DOHH2 (cell line): ENCODE measurements at regions not wholly inside any gene's neighbourhood (a gene's known extent, or its start where the extent isn't known, plus 50 kb on each side); places are given as distances from the start of the nearest gene placed in this dataset.

Experiments
- H3F3A ChIP-seq: fragments of 200-600 bp; sonication (generic), shearing (Covaris generic); 2 replicates; pipeline ENCODE4 v1.6.0; 2016; ENCODE audit warnings: antibody characterized with exemption, mild to moderate bottlenecking; ENCODE audit not compliant: control insufficient read depth, insufficient read depth
- H3K27ac ChIP-seq: fragments of 200-600 bp; sonication (generic); 2 replicates; pipeline ENCODE4 v1.5.1; 2014; ENCODE audit warnings: low read depth, mild to moderate bottlenecking, low read length, moderate library complexity
- H3K27me3 ChIP-seq: fragments of 200-600 bp; sonication (generic); 2 replicates; pipeline ENCODE4 v1.6.1; 2014; ENCODE audit warnings: mild to moderate bottlenecking, low read length, mixed read lengths; ENCODE audit not compliant: control insufficient read depth
- H3K36me3 ChIP-seq: fragments of 200-600 bp; sonication (generic); 2 replicates; pipeline ENCODE4 v1.6.1; 2014; ENCODE audit warnings: mild to moderate bottlenecking, low read length, moderate library complexity, mixed read lengths; ENCODE audit not compliant: control insufficient read depth
- H3K4me1 ChIP-seq: fragments of 200-600 bp; sonication (generic); 2 replicates; pipeline ENCODE4 v1.6.1; 2014; ENCODE audit warnings: mild to moderate bottlenecking, low read length, mixed read lengths; ENCODE audit not compliant: control insufficient read depth
- H3K4me2 ChIP-seq: fragments of 200-600 bp; sonication (generic); 2 replicates; pipeline ENCODE4 v1.6.0; 2014; ENCODE audit warnings: mild to moderate bottlenecking, low read length, moderate library complexity
- H3K4me3 ChIP-seq: fragments of 200-600 bp; sonication (generic); 2 replicates; pipeline ENCODE4 v1.5.1; 2014; ENCODE audit warnings: mild to moderate bottlenecking, low read length, mixed read lengths
- H3K79me2 ChIP-seq: fragments of 200-600 bp; sonication (generic); 2 replicates; pipeline ENCODE4 v1.6.1; 2014; ENCODE audit warnings: mild to moderate bottlenecking, low read length, mixed read lengths; ENCODE audit not compliant: control insufficient read depth
- H3K9me2 ChIP-seq: fragments of 200-600 bp; sonication (generic); replicated peaks from 2 replicates; pipeline ENCODE4 v1.6.1; 2014; ENCODE audit warnings: mild to moderate bottlenecking, low read length, mixed read lengths; ENCODE audit not compliant: control insufficient read depth
- H3K9me3 ChIP-seq: fragments of 200-600 bp; sonication (generic); 2 replicates; pipeline ENCODE4 v1.6.1; 2014; ENCODE audit warnings: antibody characterized with exemption, low read length, mixed read lengths; ENCODE audit not compliant: control insufficient read depth, insufficient read depth
- H4K20me1 ChIP-seq: fragments of 200-600 bp; sonication (generic); 2 replicates; pipeline ENCODE4 v1.6.0; 2014; ENCODE audit warnings: low read depth, mild to moderate bottlenecking, antibody characterized with exemption, low read length, moderate library complexity; ENCODE audit not compliant: control insufficient read depth, insufficient read depth
- EZH2phosphoT487 ChIP-seq: fragments of 200-600 bp; sonication (generic); IDR thresholded peaks from 2 replicates; pipeline ENCODE4 v1.6.1; 2017; ENCODE audit warnings: borderline replicate concordance, mild to moderate bottlenecking, antibody characterized with exemption, low read length, moderate library complexity, mixed read lengths
- TF ChIP-seq, protein P1 (sequence below): fragments of 200-600 bp; sonication (generic); IDR thresholded peaks from one replicate; pipeline ENCODE4 v1.5.1; 2014; ENCODE audit warnings: antibody characterized with exemption, mild to moderate bottlenecking, low read depth, low read length; ENCODE audit not compliant: poor library complexity, severe bottlenecking

DNA sequence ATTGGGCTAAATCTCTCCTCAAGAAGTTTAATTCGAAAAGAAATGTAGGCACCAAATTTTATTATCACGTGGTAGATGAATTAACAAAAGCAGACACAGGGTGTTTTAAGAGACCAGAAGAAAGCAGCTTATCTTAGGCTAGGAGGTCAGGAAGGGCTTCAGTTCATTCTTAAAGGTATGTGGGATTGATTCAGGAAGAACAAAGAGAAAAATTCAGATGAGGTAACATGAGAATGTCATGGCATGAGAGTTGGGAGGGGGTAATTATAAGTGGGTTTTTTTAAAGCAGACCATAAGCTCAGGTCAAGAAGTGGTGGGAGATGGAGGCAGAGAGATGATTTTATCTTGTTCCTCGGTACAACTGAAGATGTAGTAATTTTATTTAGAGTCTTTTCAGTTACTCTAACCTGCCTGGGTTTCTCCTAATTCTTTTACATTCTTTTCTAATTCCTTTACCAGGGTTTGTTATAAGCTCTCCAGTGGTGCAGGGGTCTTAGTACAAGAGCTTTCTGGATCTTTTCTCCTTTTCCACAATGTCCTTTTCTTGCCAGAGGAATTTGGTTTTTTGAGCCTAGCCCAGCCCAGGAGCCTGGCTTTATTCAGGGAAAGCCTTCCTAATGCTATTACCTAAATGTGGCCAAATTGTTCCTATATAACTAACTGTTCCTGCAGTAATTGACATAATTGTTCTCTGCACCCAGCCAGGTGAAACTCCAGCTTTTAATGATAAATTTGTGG is 474.1 kb upstream of the BTBD3 start:
- TF ChIP-seq, protein P1, sequence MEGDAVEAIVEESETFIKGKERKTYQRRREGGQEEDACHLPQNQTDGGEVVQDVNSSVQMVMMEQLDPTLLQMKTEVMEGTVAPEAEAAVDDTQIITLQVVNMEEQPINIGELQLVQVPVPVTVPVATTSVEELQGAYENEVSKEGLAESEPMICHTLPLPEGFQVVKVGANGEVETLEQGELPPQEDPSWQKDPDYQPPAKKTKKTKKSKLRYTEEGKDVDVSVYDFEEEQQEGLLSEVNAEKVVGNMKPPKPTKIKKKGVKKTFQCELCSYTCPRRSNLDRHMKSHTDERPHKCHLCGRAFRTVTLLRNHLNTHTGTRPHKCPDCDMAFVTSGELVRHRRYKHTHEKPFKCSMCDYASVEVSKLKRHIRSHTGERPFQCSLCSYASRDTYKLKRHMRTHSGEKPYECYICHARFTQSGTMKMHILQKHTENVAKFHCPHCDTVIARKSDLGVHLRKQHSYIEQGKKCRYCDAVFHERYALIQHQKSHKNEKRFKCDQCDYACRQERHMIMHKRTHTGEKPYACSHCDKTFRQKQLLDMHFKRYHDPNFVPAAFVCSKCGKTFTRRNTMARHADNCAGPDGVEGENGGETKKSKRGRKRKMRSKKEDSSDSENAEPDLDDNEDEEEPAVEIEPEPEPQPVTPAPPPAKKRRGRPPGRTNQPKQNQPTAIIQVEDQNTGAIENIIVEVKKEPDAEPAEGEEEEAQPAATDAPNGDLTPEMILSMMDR = no peak
- no peak for TF ChIP-seq EZH2phosphoT487
- Histone ChIP-seq H3K9me2 (no peaks in the 10 kb centered on the region), H3K27ac (no peak overlapping the region), H3F3A (no peaks in the 10 kb centered on the region), H3K4me3 (no peak overlapping the region), H4K20me1 (no peaks in the 10 kb centered on the region), H3K9me3 (no peaks in the 10 kb centered on the region), H3K4me2 (no peak overlapping the region), H3K27me3 (no peaks in the 10 kb centered on the region), H3K36me3 (no peaks in the 10 kb centered on the region), H3K4me1 (no peaks in the 10 kb centered on the region), H3K79me2 (no peaks in the 10 kb centered on the region)

DNA sequence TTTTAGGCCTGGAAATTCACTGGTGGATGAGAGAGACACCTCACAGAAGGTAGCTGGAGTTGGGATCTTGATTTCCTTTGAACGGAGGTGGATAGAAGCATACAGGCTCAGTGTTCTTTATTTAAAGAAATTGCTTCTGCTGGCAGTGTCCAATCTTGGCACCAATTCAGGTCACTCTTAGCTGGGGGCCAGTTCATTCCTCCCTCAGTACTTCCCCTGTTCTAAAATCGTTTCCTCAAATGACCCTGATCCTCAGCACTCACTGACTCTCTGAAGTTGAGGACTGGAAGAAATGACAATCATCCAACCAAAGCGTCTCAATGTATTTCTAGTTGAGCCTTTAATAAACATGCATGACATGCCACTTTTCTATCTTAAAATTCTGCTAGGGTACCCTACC is 472.5 kb upstream of the BTBD3 start:
- Histone ChIP-seq H4K20me1 (no peaks in the 10 kb centered on the region), H3F3A (no peaks in the 10 kb centered on the region), H3K4me2 (no peak overlapping the region), H3K27ac (no peak overlapping the region), H3K4me1 (no peaks in the 10 kb centered on the region), H3K9me3 (no peaks in the 10 kb centered on the region), H3K27me3 (no peaks in the 10 kb centered on the region), H3K4me3 (no peak overlapping the region), H3K79me2 (no peaks in the 10 kb centered on the region), H3K36me3 (no peaks in the 10 kb centered on the region), H3K9me2 (no peaks in the 10 kb centered on the region)
- no peak for TF ChIP-seq EZH2phosphoT487
- TF ChIP-seq, protein P1 = no peak

DNA sequence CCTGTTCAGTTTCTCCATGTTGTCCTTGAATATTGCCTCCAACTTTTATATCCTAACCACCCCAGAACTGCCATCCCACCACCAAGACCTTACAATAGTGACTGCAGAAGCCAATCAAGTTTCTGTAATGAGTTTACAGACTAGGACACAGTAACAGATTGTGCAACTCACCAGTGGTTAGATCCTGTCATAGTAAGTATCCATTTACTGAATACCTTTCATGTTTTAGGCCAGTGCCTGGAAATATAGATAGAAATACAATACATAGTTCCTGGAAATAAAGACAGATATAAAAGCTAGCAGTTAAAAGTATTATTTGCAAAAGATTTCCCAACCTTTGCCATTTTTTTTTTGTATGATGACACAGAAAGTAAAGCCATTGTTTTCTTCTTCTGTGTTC is 471.8 kb upstream of the BTBD3 start:
- H3K4me3 ChIP-seq = no peak overlapping the region

More for the DNA sequence above, 471.8 kb upstream of the BTBD3 start:
- Histone ChIP-seq H3K4me2 (no peak overlapping the region), H3F3A (no peaks in the 10 kb centered on the region), H3K9me2 (no peaks in the 10 kb centered on the region), H3K27ac (no peak overlapping the region), H3K4me1 (no peaks in the 10 kb centered on the region), H4K20me1 (no peaks in the 10 kb centered on the region), H3K36me3 (no peaks in the 10 kb centered on the region), H3K79me2 (no peaks in the 10 kb centered on the region), H3K9me3 (no peaks in the 10 kb centered on the region), H3K27me3 (no peaks in the 10 kb centered on the region)
- TF ChIP-seq, protein P1 = no peak
- TF ChIP-seq EZH2phosphoT487 = no peak
